Gastroesophageal sphincter (tissue), 3 donors: ENCODE measurements at regions not wholly inside any gene's neighbourhood (a gene's known extent, or its start where the extent isn't known, plus 50 kb on each side); places are given as distances from the start of the nearest gene placed in this dataset.

Experiments
- CTCF ChIP-seq, 4 experiments: fragments of 200-600 bp in 2 of 4; fragments of 450-650 bp in 2 of 4; sonication (generic) in 1 of 4; IDR thresholded peaks; one replicate each; pipeline ENCODE4 v1.5.1; 2017 to 2019; ENCODE audit warnings: antibody characterized with exemption in 4 of 4, mild to moderate bottlenecking in 2 of 4, moderate library complexity in 2 of 4
- EP300 ChIP-seq: sonication (generic); formaldehyde crosslinking; IDR thresholded peaks from one replicate; pipeline ENCODE4 v1.6.1; 2017; ENCODE audit warnings: antibody characterized with exemption, mild to moderate bottlenecking
- POLR2A ChIP-seq, 2 donors: fragments of 450-650 bp; IDR thresholded peaks; one replicate each; pipeline ENCODE4 v1.6.1; 2017; ENCODE audit warnings: antibody characterized with exemption in 2 of 2, mild to moderate bottlenecking in 2 of 2, moderate library complexity in 1 of 2
- POLR2AphosphoS5 ChIP-seq: sonication (generic); formaldehyde crosslinking; IDR thresholded peaks from one replicate; pipeline ENCODE4 v1.6.1; 2017; ENCODE audit warnings: antibody characterized with exemption

DNA sequence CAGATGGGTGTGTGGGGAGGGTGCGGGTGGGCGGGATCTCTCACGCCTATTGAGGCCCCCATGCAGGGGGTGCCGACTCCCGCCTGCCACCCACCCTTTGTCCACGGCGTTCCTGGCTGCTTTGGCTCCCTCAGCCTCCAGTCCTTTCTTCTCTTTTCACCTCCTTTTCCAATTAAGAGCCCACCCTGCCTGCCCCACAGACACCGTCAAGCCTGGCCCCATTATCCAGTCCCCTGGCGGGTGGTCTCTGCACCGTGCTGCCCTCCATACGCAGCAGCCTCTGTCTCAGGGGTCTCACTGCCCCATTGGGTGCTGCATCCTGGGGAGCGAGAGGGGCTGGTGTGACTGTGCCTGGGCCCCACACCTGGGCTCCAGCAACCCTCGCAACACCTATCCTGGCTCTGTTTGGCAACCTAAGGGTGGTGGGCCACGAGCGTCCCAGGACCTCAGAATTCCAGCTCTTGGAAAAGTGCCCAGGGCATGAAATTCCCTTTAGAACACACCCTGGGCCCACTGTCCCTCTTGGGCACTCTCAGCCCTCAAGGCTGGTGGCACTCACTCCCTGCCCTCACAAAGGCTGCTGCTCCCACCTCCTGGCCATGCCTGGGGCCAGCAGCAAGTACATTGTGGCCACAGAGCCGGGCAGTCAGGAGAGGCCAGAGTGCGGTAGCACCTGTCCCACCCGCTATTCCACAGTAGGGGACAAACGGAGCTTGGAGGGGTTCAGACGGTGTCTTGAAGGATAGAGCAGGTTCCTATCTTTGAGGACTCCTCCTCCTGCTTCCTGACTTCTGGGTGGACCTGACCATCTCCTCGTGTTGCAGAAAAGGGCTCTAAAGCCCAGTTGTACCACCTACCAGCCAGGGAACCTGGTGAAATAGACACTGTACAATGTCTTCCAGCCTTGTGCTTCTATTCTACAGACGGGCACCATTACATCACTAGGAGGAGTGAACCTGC is 114.1 kb downstream of the KIF26A start:
- TF ChIP-seq CTCF (IDR thresholded peaks at IDR 0.05) (no peak), POLR2A (IDR thresholded peaks at IDR 0.05) (no peak), POLR2AphosphoS5 (no peak), EP300 (no peak)
